Stimulated activated CD8-positive, alpha-beta memory T cell treated with anti-CD3 and anti-CD28 coated beads, Interleukin-4, amount 100 ng/mL, for 24 hours (primary cell): ENCODE measurements at regions not wholly inside any gene's neighbourhood (a gene's known extent, or its start where the extent isn't known, plus 50 kb on each side); places are given as distances from the start of the nearest gene placed in this dataset.
"Not testable (repeated sequence)": the region's sequence is repeated elsewhere in the genome, so short reads cannot be mapped to it uniquely, and the experiment has no call there.

Experiments
- DNase-seq: peaks from one replicate; pipeline ENCODE4 v3.0.0-alpha.2; 2020; ENCODE audit warnings: low read depth

DNA sequence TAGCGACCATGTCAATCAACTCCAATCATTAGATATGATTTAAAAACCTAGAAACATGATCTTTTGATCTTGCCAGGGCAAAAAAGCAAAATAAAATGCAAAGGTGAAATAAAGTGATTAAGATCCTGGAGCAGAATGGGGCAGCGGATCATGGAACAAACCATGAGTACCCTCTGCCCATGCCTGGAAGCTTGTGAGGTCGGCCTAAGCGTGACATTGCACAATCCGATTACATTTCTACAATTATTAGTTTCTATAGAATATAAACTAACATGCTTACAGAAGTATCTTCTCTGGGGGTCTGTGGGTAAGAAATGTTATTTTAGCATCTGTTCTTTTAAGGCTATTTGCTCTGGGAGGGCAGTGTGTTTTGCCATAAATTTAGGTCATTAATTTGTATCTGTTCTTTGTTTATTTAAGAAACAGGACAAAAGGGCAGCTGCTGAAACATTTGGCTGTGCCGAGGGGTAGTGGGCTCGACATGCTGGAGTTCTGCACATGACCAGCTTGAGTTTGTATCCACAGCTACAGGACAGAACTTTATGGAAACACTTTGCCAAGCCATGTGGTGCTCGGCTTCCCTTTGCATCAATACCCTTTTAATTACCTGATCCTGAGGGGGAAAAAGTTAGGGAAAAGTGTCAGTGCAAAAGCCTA, 55.9 kb downstream of the ZBTB18 start:
- DNase-seq: no peak

DNA sequence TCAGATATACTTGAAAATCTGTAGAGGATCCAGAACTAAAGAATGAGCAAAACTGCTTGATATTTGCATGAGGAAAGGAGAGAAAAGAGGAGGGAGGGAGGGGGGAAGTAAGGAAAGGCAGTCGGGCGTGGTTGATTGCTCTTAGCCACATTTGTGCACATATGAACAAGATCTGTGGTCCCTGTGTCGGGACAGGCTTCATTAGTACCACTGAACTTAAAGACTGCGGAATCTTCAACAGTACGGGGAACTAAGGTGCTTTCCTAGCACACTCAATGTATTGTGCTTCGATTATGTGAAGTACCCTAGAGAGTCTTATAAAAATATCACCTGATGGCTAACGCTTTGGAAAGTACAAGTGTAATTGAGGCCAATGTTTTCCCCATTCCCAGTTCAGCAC, 59.9 kb downstream of the ZBTB18 start:
- no peak for DNase-seq

DNA sequence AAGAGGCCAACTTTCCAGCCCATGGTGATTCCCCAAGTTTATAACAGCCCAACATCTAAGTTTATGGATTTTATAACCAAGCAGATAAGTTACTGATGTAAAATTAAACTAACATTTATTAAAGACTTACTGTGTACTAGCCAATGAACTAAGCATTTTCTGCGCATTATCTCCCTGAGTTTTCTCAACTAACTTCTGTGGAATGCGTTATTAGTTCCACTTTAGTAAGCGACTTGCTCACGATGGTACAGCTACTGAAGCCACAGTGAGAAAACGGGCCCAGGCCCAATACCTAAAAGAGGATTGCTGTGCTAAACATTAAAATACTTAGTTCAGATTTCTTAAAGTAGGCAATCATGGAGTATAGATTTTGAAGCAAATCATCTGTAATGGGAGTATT, 61.0 kb downstream of the ZBTB18 start:
- no peak for DNase-seq

DNA sequence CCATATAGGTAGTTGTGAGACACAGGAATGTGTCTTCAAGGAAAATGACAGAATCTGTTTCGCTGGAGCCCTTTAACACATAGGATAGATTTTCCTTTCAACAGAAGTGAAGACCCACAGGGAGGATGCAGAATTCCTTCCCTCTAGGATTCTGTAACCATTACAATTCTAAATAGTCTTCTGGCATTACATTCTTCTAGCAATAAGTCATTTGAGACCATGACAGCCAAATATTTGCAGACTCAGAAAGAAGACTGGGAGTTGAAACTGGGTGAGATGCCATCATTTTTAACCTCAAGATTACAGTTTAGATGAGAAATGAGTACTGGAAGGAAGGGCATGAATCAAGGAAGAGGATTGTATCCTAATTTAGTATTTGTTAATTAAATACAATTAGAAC, 61.6 kb downstream of the ZBTB18 start:
- no peak for DNase-seq

DNA sequence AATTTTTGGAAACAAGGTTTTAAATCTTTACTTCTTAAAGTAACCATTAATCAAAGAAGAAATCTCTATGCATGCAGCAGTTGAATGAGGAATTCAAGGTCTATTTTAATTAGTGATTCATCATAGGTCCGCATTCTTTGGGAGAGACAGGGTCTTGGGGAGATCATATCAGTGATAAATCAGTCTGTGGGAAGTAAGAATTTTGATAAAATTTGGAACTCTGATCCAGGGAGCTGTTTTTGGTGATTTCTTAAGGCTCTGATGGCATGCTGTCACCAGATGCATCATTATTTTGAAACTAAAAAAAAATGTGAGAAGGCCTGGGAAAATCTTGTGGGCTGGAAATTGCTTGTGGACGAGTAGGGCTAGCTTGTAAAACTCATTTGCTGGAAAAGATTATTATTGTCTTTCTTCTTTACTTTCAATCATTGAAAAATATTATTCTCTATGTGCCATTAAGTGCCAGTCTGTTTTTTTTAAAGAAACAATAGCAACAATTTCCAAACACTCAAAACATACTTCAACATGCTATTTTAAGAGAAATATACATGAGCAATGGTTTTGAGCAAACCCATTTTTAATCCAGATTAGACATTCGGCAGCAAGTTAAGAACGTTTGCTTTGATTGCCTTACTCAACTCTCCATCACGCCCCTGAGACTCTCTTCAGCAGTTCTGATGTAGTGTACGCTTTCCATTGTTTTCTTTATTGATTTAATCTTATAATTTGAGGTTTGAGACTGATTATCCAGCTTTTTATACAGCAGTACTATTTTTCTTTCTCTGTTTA, 62.6 kb downstream of the ZBTB18 start:
- no peak for DNase-seq

DNA sequence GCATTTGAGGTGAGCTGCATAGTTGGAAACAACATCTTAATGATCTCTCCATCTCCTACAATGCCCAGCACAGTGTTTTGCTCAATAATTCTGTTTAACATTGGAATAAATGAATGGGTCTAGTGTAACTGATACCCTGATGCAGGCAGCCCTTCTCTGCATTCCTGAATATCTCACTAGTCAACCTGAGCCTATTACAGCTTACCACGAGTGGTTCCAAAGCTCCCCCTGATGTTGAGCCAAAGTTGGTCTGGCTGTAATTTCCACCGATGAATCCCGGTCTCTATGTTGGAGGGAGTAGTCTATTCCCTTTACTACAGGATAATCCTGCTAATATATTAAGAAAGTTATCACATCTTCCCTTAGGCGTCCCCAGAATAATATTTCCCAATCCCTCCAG, 63.8 kb downstream of the ZBTB18 start:
- DNase-seq: no peak

DNA sequence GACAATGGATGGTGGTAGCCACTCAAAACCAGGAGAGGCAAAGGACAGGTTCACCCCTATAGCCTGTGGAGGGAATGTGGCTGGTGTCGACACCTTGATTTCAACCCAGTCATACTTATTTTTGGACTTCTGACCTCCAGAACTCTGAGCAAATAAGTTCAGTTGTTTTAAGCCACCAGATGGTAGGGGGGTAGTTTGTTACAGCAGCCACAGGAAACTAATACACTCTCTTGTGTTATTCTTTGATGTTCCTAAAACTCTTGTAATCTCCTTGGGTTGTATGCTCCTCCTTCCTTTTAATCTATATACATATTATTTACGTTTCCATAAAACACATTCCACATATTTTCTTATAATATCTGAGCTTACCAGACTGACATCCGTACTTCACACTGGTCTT, 65.9 kb downstream of the ZBTB18 start:
- no peak for DNase-seq

DNA sequence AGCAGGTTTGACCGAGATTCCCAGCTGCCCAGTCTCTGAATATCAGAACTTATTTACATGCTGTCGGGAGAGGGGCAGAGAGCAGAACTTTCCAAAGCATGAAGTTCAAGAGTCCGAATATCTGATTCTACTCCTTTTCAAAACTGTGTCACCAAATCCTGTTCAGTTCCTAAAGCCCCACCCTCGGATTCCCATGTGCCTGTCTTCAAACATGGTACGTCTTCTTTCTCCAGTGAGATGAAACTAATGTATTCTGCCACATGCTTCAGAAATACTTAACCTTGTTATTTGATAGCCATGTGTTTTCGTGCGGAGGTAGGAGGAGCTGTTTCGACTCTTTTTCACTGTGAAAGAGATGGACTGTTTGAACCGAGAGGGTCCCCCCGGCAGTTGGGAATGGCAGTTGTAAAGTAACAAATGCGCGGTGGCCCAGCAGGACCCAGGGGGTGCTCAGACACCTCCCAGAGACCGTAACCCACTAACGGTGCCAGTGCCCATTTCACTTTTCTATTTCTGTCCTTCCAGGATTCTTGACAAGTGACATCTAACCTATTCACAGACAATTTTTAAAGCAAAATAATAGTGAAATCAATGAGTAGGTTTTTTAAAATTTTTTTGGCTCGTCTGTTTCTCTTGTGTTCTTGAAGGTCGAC, 67.2 kb downstream of the ZBTB18 start:
- DNase-seq: no peak

DNA sequence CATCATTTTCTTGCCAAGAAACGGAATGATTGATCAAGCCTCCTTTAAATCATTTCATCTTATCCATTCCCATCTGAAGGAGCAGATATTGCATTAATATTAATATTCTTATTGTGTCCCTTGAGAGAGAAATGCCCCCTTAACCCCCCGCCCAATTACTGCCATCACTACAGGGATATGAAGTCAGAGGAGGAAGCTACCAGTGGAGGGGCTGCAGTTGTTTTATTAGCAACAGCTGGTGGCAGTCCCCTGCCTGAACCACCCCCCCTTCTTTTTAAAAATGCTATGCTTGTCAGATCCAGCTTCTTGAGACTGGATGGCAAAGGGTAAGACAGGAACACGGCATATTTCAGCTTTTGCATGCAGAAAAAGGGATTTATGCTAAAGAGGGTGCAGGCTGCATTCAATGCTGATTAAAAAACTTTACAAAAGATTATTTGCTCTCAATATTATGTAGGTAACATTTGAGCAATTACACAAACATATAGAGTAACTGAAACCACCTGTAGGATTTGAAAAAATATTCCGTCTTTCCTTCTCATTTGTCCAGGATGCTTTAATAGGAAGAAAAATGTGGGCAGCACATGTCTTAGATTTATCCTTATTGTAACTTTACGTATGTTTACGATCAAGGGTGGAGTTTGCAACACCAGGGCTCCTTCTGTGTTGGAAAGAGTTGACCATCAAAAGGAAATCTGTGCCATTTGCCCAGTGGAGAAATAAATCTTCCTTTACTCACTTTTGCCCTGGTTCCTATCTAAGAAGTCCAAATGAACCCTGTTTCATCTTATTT, 77.7 kb downstream of the ZBTB18 start:
- DNase-seq: no peak

DNA sequence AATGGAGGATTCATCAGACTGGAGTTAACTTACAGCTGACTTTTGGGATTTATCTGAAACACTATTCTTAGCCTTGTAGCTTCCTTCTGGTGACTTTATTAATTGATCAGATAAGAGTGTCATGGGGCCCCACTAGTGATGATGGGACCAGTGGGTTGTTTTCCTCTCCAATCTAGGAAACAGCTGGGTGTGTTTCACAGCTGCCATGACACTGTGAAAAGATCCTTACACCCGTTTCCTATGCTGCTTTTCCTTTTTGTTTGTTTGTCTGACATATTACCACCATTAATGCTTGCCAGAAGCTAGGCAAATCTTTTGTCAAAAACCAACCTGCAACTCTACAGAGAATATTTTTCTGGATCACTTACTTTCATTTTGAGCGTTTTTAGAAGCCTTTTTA, 86.2 kb downstream of the ZBTB18 start:
- DNase-seq: no peak

DNA sequence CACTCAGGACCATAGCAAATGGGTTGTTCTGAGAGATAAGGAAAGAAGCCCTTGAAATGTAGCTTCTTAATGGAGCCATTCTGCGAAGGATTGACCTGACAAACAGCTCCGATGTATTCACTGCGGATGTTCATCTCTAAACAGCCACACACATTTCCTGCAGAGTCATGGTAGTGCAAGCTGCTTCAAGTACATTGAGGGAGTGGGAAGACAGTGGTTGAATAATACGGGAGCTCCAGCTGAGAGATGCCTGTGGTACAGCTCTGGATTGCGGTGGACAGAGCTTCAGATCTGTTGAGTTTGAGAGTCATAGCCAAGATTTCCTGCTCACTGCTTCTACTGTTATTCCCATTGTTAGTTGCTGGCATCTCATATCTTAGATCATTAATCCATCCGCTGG, 86.6 kb downstream of the ZBTB18 start:
- no peak for DNase-seq

DNA sequence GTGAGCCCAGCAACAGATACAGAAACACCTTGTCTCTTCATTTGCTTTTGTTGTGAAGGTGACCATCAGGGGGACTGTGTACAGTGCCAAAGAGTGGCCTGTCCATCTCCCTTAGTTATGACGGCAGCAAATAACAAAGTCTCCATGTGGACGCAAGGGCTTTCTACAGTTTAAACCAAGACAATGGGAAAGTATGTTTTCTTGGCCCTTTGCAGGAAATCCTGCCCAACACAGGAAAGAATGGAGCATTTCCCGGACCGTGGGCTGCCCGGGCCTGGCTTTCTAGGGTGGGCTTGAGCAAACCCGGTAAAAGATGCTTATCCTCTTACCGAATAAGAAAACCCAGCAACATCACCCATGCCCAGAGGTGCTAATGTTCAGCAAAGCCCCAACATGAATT, 87.3 kb downstream of the ZBTB18 start:
- no peak for DNase-seq

DNA sequence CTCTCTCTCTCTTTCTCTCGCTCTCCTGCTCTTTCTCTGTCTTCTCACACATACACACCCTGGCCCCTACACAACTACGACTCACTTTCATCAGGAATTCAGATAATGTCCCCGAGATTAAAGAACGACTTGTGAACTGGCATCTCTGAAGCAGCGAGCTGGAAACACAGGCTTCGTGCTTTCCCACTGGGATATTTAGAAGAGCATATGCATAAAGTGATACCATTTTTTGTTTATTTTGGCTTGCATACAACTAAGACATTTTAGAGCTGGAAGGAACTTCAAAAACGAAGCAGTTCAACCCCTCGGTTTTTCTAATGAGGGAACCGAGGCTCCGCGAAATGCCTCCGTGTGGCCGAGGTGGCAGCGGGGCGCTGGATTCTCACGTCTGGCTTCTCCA, 88.6 kb downstream of the ZBTB18 start:
- DNase-seq: no peak

DNA sequence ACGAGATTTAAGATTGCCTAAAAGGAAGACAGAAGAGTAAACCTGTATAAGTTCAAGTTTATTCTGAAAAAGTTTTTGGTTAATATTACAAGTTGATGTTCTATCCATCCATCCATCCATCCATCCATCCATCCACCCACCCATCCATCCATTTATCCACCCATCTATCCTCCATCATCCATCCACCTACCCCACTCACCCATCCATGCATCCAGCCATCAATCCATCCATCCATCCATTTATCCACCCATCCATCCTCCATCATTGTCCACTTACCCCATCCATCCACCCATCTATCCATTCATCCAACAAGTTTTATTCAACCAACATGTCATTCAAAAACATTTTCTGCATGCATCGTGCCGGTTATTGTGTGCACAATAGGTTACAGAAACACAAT, 89.3 kb downstream of the ZBTB18 start:
- DNase-seq: no peak

DNA sequence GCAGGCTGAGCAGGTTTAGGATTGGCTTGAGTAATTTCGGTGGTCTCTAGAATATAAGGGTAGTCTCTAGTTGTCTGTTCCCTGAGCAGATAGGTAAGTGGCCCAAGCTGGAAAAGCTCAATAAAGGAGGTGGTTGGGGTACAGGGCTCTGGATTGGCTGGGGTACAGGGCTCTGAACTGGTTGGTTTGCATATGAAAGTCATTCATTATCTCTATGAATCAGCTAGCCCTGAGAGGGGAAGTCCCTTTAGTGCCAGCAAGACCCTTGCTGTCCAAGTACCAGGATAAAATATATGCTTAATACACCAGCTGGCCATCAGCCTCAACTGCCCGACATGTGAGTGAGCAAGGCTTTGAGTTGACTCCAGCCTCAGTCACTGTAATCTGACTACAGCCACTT, 93.0 kb downstream of the ZBTB18 start:
- no peak for DNase-seq

DNA sequence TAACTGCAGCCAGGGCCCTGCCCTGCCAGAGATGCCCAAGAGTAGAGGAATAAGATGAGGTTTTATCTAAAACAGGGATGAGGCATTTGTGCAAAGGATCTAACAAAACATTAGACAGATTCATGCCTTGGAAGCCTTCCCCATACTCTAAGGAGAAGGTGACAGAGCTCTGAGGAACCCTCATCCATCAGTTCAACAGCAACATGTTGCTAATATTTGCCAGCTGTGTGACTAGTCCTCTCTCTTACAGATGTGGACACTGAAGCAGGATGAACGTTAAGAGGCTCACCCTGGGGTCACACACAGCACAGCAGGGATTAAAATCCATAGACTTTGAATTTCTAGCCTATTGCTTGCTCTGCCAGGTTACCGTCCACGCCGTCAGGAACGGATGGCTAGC, 99.0 kb downstream of the ZBTB18 start:
- no peak for DNase-seq

DNA sequence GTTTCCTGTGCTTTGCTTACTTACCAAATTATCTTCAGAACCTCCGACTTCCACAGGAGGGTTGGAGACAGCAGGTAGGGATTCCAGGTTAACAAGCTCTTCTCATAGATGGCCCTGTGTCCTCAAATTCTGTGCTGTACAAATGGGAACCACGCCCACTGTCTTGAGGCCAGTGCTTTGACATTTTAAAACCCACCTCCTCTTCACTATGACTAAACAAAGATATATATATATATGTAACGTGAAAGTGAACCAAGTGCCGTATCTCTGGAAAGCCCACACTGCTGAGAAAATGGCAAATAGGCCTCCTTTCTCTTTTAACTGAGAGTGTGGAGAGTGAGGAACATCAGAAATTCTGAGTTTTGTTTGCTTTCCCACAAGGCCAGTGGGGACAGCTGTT, 99.6 kb downstream of the ZBTB18 start:
- DNase-seq: no peak

DNA sequence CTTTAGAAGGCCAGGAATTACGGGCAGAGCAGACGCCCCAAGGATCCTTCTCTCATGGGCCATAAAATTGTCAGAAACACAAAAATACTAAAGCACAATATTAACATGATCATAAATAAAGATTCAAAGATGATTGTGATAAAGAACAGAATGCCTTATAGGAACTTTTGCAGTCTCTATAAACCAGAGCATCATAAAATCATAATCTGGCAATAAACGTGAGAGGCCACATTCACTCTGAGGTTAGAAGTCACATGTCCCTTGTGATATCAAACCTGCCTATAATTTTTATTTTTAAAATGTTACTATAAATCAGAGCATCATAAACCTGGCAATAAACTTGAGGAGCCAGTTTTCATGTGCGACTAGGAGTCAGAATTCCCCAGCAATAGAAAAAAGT, 100.5 kb downstream of the ZBTB18 start:
- DNase-seq: no peak

DNA sequence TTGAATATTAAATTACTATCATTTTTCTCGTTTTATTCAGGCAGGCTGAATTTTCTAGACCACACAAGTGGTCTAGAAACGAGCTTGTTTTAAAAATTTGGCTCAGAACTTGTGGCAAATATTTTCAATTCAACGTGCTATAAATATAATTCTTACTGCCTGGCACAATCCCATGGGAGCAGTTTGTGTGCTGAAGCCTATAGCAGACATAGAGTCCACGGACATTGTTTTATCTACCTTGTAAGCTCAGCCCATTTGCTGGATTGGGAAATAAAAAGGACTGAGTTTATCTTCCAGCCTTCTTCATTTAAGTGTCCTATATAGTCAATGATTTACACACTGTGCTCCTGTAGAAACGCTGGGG, 103.4 kb downstream of the ZBTB18 start:
- no peak for DNase-seq

DNA sequence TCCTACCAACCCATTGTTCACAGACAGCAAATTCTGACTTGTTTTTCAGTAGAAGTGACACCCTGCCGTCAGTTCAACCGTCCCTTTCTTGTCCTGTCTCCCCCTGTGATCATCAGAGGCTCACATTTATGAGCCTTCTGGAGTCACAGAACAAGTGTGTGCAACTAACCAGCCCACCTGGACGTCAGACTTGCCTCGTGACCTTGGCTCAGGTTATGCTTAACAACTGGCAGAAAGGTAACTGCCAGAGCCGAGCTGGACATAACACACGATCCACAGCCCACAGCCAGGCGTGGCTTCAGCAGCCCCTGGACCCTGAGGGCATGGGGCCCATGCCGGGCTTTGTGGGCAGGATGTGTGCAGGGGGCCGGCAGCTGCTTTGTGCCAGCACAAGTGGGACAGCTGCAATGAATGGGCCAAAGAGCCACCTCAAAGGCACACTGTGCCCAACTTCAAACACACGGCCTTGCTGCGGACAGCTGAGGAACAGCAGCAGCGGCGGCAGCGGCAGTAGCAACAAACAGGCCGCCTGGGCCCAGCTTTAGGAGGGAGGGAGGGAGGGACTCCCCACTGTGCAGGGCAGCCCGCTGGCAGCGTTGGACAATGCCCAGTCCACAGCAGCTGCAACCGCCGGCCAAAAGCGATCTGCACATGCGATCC, 103.9 kb downstream of the ZBTB18 start:
- no peak for DNase-seq

DNA sequence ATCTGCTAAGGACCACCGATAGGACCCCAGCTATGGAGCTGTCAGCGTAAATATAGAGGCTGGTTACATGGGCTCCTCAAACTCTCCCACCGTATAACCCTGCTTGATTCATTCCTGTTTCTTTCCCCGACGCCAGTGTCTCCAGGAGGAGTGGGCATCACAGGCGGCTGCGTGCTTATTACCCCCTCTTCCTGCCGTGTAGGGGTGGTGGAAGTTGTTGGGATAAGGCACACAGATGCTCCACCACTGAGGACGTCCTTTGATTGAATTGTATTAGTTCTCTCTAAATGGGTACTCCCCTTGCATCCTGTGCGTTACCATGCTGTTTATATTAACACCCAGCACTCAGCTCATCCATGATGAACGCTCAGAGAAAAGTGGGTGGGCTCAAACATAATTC, 104.6 kb downstream of the ZBTB18 start:
- DNase-seq: no peak

DNA sequence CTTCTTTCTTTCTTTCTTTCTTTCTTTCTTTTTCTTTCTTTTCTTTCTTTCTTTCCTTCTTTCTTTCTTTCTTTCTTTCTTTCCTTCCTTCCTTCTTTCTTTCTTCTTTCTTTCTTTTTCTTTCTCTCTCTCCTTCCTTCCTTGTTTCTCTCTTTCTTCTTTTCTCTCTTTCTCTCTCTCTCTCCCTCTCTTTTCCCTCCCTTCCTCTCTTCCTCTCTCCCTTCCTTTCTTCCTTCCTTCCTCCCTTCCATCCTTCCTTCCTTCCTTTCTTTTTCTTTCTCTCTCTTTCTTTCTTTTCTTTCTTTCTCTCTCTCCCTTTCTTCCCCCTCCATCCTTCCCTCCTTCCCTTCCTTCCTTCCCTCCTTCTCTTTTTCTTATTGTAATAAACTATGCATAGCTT, 105.5 kb downstream of the ZBTB18 start:
- DNase-seq: not testable (repeated sequence)
